Kidney epithelial cell (primary cell): ENCODE measurements at regions not wholly inside any gene's neighbourhood (a gene's known extent, or its start where the extent isn't known, plus 50 kb on each side); places are given as distances from the start of the nearest gene placed in this dataset.
"Not testable (repeated sequence)": the region's sequence is repeated elsewhere in the genome, so short reads cannot be mapped to it uniquely, and the experiment has no call there.

Experiments used
- DNase-seq: peaks from one replicate; pipeline ENCODE4 v3.0.0-alpha.2; 2010; ENCODE audit warnings: low read depth
- H3K27me3 ChIP-seq: 2 replicates; pipeline ENCODE4 v1.6.0; 2011; ENCODE audit warnings: low read length; ENCODE audit not compliant: control insufficient read depth, insufficient read depth
- H3K36me3 ChIP-seq: 2 replicates; pipeline ENCODE4 v1.5.1; 2011; ENCODE audit warnings: low read length; ENCODE audit not compliant: control insufficient read depth, insufficient read depth
- H3K4me3 ChIP-seq: 2 replicates; pipeline ENCODE4 v1.5.1; 2011; ENCODE audit warnings: low read depth, mild to moderate bottlenecking, control low read depth, low read length
- CTCF ChIP-seq: IDR thresholded peaks from 2 replicates; pipeline ENCODE4 v1.5.1; 2011; ENCODE audit warnings: mild to moderate bottlenecking, moderate library complexity, low read length, control low read depth, inconsistent platforms; ENCODE audit not compliant: insufficient read depth, poor library complexity, severe bottlenecking

- no peaks in the 10 kb centered on the region for H3K36me3 ChIP-seq
- no peak for DNase-seq
- no peak overlapping the region for H3K4me3 ChIP-seq
- no peaks in the 10 kb centered on the region for H3K27me3 ChIP-seq
- no peak for TF ChIP-seq CTCF
Measured at GRCh38 chr14:89469210-89470198, 52.5 kb upstream of the FOXN3 start.

GRCh38 chr14:89468566-89468965, 51.5 kb upstream of the FOXN3 start:
- no peaks in the 10 kb centered on the region for H3K27me3 ChIP-seq
- no peaks in the 10 kb centered on the region for H3K36me3 ChIP-seq
- H3K4me3 ChIP-seq, result no peak overlapping the region
- TF ChIP-seq CTCF, result no peak
- DNase-seq, result no peak

GRCh38 chr14:89468030-89468429, 51.0 kb upstream of the FOXN3 start:
- H3K36me3 ChIP-seq, H3K4me3 ChIP-seq, DNase-seq, H3K27me3 ChIP-seq: not testable (repeated sequence)

- H3K4me3 ChIP-seq, result no peak overlapping the region
- no peaks in the 10 kb centered on the region for H3K36me3 ChIP-seq
- TF ChIP-seq CTCF, result no peak
- H3K27me3 ChIP-seq, result no peaks in the 10 kb centered on the region
- DNase-seq, result no peak
Measured at GRCh38 chr14:89466944-89467343, 49.9 kb upstream of the FOXN3 start.
